Psoas muscle (tissue), 7 donors: ENCODE measurements at regions not wholly inside any gene's neighbourhood (a gene's known extent, or its start where the extent isn't known, plus 50 kb on each side); places are given as distances from the start of the nearest gene placed in this dataset.
A peak's percentile ranks its signal among the peaks of the same experiment; 100 is the strongest.

ENCODE experiments used
- ATAC-seq, 4 donors: fragments of 200-7000 bp; cut with Tn5 transposase; one replicate each; pipeline ENCODE4 v1.9.1; 2020; ENCODE audit warnings: moderate library complexity in 3 of 4, mild to moderate bottlenecking in 2 of 4
- DNase-seq, 2 donors: peaks; one replicate each; pipeline ENCODE4 v3.0.0-alpha.2; 2020
- H3K27ac ChIP-seq: fragments of 200-600 bp; one replicate; pipeline ENCODE4 v1.8.0; 2022
- H3K27me3 ChIP-seq, 3 donors: fragments of 200-600 bp in 1 of 3; one replicate each; pipeline versions ENCODE4 v1.6.1 to v1.8.0; 2013 to 2022; ENCODE audit warnings: low read length in 2 of 3, mild to moderate bottlenecking in 2 of 3, moderate library complexity in 1 of 3; ENCODE audit not compliant: insufficient read depth in 3 of 3
- H3K36me3 ChIP-seq, 2 donors: fragments of 200-600 bp in 1 of 2; one replicate each; pipeline versions ENCODE4 v1.6.1 to v1.8.0; 2013 to 2022; ENCODE audit warnings: low read depth in 1 of 2, mild to moderate bottlenecking in 1 of 2, moderate library complexity in 1 of 2; ENCODE audit not compliant: insufficient read depth in 1 of 2
- H3K4me1 ChIP-seq: fragments of 200-600 bp; one replicate; pipeline ENCODE4 v1.8.0; 2022
- H3K4me3 ChIP-seq: fragments of 200-600 bp; one replicate; pipeline ENCODE4 v1.8.0; 2022; ENCODE audit warnings: mild to moderate bottlenecking
- H3K9me3 ChIP-seq: fragments of 200-600 bp; one replicate; pipeline ENCODE4 v1.8.0; 2022
- WGBS, 3 donors: extraction: QIAGEN DNeasy Blood & Tissue Kit; methylation state at CpG; one replicate each; pipeline versions ENCODE4 v1.1.6 to v1.1.7; 2013; 5-methylcytosine and 5-hydroxymethylcytosine counted together
- intact Hi-C, 2 donors: fragments of 100-400 bp; cut with DNase I; formaldehyde crosslinking; loops; one replicate each; pipeline versions ENCODE4 v1.11.0 to v1.14.2; 2022
- TF ChIP-seq, protein P1 (sequence below): fragments of 200-600 bp; IDR thresholded peaks from one replicate; pipeline ENCODE4 v1.8.0; 2022; ENCODE audit warnings: antibody characterized with exemption
- donor health status: healthy with polysubstance abuse.
- donor health status: DM: no; HTN: no; CAD: no; lungs with moderate emphysema.
- donor health status: Bipolar disorder and iron deficiency.
- donor health status: healthy.
- donor health status: DM: yes; HTN: yes; CAD: no.
- donor health status: DM: no; HTN: no; CAD: no.
- donor health status: DM: yes; HTN: yes; CAD: no.

DNA sequence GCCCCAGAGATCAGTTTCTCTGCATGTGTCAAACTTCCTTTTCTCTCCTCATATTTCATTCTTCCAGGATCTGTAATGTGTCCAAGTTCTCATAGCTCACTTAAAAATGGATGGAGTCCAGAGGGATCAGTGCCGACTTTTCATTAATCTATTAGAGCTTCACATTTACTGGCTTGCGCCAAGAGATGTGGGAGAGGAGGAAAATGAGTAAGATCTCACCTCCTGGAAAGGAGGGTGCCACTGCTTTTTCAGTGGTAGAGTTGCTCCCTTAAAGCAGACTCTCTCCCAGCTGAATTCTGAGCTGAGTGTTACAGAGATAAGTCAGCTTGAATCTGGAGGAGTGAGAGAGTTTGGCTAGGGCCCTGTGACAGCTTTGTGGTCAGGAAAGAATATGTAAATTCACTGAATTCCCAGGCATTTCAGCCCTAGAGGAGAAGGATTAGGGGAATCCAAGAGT is 175.9 kb downstream of the SOX4 start:
- TF ChIP-seq, protein P1, sequence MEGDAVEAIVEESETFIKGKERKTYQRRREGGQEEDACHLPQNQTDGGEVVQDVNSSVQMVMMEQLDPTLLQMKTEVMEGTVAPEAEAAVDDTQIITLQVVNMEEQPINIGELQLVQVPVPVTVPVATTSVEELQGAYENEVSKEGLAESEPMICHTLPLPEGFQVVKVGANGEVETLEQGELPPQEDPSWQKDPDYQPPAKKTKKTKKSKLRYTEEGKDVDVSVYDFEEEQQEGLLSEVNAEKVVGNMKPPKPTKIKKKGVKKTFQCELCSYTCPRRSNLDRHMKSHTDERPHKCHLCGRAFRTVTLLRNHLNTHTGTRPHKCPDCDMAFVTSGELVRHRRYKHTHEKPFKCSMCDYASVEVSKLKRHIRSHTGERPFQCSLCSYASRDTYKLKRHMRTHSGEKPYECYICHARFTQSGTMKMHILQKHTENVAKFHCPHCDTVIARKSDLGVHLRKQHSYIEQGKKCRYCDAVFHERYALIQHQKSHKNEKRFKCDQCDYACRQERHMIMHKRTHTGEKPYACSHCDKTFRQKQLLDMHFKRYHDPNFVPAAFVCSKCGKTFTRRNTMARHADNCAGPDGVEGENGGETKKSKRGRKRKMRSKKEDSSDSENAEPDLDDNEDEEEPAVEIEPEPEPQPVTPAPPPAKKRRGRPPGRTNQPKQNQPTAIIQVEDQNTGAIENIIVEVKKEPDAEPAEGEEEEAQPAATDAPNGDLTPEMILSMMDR = no peak
- no peak for ATAC-seq
- H3K9me3 ChIP-seq = no peaks in the 10 kb centered on the region
- no peaks in the 10 kb centered on the region for H3K36me3 ChIP-seq
- intact Hi-C loops = no loop called here
- H3K27me3 ChIP-seq = no peaks in the 10 kb centered on the region
- WGBS, 3 donors = 13 to 36% (median 21%) methylated on average over 2 of the region's 2 CpGs
- H3K4me1 ChIP-seq = peaks cover 3% of the 10 kb centered on the region
- H3K4me3 ChIP-seq = no peak overlapping the region
- no peak for DNase-seq
- peak overlapping the region; percentile 12 for H3K27ac ChIP-seq

DNA sequence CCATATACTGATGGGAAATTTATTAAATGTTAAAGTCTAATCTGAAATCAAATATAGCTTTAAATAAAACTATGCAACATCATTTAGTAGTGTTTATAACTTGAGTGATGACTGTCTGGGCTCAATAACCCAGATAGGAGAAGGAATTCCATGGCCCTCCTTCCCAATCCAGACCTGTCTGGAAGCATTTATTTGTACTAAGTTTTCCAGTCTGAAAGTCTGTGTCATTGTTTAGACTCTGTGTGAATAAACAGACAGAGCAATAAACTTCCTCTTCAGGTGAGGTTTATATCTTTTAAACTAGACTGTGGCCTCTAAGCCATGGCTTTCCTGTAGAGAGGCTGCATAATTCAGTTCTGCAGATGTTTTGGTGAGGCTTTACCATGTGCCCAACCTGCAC is 176.4 kb downstream of the SOX4 start:
- Histone ChIP-seq H3K27me3 (no peaks in the 10 kb centered on the region), H3K9me3 (no peaks in the 10 kb centered on the region), H3K4me3 (no peak overlapping the region), H3K36me3 (no peaks in the 10 kb centered on the region), H3K27ac (no peak overlapping the region), H3K4me1 (peaks cover 3% of the 10 kb centered on the region)
- no peak for DNase-seq
- intact Hi-C loops = no loop called here
- TF ChIP-seq, protein P1 = no peak
- no peak for ATAC-seq

DNA sequence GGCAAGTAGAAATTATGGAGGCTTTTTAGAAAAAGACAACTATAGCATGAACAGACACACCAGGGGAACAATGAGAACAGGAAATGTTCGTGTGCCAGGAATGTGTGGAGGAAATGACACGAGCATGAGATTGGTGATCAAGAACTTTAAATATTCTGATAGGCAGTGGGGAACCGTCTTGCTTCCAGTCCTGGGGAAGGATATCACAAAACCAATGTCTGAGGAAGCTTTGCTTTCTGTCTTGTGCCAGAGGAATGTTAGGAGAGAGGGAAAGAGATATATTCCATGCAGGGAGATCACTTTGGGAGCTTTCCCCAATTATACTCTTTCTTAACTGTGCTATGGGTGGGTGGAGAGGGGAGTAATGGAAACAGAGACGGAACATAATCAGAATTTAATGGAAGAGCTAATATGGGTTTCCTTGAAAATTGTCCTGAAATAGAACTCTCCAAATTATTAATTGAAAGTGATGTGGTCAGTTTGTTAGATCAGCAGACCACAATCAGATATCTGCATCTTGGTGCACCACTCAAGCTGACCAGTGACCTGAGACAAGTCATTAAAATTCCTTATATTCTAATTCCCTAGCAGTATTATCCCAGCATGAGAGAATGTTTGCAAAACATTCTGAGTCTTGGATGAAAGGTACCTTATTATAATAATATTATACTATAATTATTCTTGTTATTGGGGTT is 178.2 kb downstream of the SOX4 start:
- no peak overlapping the region for H3K27ac ChIP-seq
- peaks cover 3% of the 10 kb centered on the region for H3K4me1 ChIP-seq
- H3K36me3 ChIP-seq = no peaks in the 10 kb centered on the region
- no peaks in the 10 kb centered on the region for H3K9me3 ChIP-seq
- ATAC-seq = no peak
- H3K27me3 ChIP-seq = no peaks in the 10 kb centered on the region
- TF ChIP-seq, protein P1 = no peak
- intact Hi-C loops = no loop called here
- DNase-seq = no peak
- H3K4me3 ChIP-seq = no peak overlapping the region
- WGBS, 3 donors = 51 to 58% (median 55%) methylated on average over 4 of the region's 4 CpGs

DNA sequence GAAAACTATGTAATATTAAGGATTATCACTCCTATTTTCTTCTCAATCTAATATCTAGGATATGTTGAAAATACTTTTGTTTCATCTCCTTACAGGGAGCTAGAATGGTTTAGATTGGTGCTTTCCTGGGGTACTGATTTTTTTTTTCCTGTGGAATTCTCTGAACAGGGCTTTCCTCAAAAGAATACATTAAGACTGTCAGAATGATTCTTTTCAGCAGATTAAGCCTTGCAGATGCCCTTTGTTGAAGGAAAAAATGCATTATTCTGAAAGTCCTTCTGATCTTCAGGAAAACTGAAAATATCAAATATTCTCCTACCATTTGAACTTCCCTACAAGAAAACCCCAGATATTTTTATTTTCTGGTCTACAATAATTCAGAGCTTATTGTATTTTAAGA is 178.9 kb downstream of the SOX4 start:
- TF ChIP-seq, protein P1 = no peak
- no peak overlapping the region for H3K4me3 ChIP-seq
- DNase-seq (no peak), ATAC-seq (no peak)
- H3K9me3 ChIP-seq = no peaks in the 10 kb centered on the region
- H3K36me3 ChIP-seq = no peaks in the 10 kb centered on the region
- peaks cover 3% of the 10 kb centered on the region for H3K4me1 ChIP-seq
- H3K27me3 ChIP-seq = no peaks in the 10 kb centered on the region
- intact Hi-C loops = no loop called here
- H3K27ac ChIP-seq = no peak overlapping the region
